Mesodermal cell (in vitro differentiated cells): ENCODE measurements at regions not wholly inside any gene's neighbourhood (a gene's known extent, or its start where the extent isn't known, plus 50 kb on each side); places are given as distances from the start of the nearest gene placed in this dataset.
"Not testable (repeated sequence)": the region's sequence is repeated elsewhere in the genome, so short reads cannot be mapped to it uniquely, and the experiment has no call there.

Source experiments
- H3K27ac ChIP-seq: 2 replicates; pipeline ENCODE4 v1.7.0; 2013; ENCODE audit warnings: mild to moderate bottlenecking, low read depth, low read length, moderate library complexity; ENCODE audit not compliant: severe bottlenecking
- H3K36me3 ChIP-seq: 2 replicates; pipeline ENCODE4 v1.7.1; 2013; ENCODE audit warnings: mild to moderate bottlenecking, low read length, moderate library complexity; ENCODE audit not compliant: control insufficient read depth, insufficient read depth
- H3K4me1 ChIP-seq: one replicate; pipeline ENCODE4 v1.7.1; 2013; ENCODE audit warnings: mild to moderate bottlenecking, low read length; ENCODE audit not compliant: insufficient read depth, control insufficient read depth, poor library complexity, severe bottlenecking
- H3K4me3 ChIP-seq: 2 replicates; pipeline ENCODE4 v1.7.0; 2013; ENCODE audit warnings: low read length, control low read depth, mild to moderate bottlenecking; ENCODE audit not compliant: insufficient read depth, poor library complexity, severe bottlenecking; ENCODE audit errors: extremely low read depth
- H3K9me3 ChIP-seq: 2 replicates; pipeline ENCODE4 v1.7.1; 2013; ENCODE audit warnings: mild to moderate bottlenecking, low read length, moderate library complexity; ENCODE audit not compliant: control insufficient read depth
- WGBS, 2 experiments: methylation state at CpG; one replicate each; pipeline ENCODE4 v1.1.5; 2013; ENCODE audit warnings: missing lambda C conversion rate in 2 of 2; ENCODE audit not compliant: insufficient coverage in 2 of 2; 5-methylcytosine and 5-hydroxymethylcytosine counted together

DNA sequence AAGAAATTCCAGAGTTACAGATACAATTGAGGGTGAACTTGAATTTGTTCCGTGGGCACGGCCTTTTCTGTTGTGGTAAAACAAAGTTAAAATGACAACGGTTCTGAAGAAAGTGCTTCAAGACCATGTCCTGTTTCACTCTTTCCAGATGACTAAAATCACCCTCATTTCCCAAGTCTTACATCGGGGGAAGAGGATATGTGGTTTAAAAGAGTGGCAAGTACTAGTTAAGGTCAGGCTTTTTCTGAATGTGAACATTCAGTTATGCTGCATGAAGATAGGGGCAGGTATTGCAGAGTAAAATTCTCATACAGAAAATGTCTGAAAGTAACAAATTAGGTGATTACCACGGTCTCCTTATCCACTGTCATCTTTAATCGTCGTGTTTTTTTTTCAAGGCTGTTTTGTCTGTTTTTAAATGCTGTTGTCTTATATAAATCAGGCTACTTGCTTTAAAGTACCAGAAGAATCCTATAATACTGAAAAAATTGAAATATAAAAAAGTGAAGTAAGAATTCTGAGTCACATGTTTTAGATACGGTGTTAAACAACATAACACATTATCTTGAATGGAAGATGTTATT is 236.6 kb upstream of the PLGLB2 start:
- H3K9me3 ChIP-seq, H3K36me3 ChIP-seq, H3K4me3 ChIP-seq, H3K27ac ChIP-seq, H3K4me1 ChIP-seq: not testable (repeated sequence)
- WGBS, 2 experiments: no CpG with 5 or more reads among the region's 8 CpGs

DNA sequence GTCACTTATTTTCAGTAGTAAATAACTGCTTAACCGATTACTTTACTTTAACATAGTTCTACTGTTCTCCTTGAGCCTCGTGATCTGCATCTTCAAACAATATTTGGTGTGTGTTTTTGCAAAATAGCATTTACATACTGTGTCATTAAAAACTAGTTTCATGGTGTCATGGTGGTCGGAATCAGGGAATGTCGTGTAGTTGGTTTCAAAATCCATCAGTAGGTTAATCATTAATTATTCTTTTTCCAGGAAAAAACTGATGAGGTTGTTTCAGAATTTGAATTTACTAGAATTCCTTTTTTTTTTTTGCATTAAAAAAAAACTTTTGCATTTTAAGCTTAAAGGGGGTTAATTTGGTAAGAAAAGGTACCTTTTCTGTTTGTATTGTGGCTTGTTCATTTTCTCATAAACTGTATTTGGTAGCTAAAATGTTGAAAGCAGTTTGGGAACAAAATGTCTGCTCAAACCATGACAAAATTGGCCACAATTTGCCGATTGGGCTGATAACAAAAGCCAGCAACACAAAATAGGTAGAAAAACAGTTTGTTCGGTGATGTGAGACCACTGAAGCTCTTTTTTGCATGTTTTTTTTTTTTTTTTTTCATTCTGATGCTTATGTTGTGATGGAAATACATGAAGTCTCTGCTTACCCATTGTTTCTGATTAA is 234.9 kb upstream of the PLGLB2 start:
- H3K4me3 ChIP-seq, H3K4me1 ChIP-seq, H3K27ac ChIP-seq, H3K9me3 ChIP-seq, H3K36me3 ChIP-seq: not testable (repeated sequence)
- no CpG with 5 or more reads among the region's 6 CpGs for WGBS, 2 experiments

DNA sequence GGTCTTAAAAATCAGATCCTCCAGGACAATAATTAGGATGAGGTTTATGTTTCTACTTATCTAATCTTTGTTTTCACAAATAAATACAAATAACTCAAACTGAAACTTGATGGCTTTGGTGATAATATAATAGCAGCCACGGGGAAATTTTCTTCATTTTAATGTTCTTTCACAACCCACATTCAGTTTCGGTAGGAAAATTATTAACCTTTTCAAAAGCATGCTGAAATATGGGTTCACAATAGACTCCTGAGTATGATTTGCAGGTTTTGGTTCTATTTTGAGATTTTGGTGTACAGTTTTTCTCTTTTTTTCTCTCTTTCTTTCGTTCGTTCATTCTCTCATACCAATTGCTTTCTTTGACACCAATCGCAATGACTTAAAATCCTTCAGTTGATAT is 233.9 kb upstream of the PLGLB2 start:
- no CpG with 5 or more reads among the region's 5 CpGs for WGBS, 2 experiments
- not testable (repeated sequence) for H3K4me3 ChIP-seq

DNA sequence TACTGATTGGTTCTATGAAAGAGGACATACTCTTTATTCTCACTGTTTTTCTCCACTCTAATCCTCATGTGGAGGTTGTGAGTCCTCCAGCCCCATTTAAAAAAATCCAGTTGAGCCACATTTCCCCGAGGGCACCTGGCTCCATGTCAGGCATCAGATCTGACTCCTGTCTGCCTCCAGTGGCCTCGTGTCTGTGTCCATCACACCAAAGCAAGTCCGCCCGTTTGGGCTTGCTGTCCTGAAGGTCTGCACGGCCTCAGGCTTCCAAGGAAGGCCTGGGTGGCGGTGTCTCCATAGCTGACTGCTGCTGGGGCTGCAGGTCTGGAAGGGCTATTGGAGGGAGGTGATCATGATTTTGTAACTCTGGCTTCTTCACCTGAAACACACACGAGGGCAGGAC is 233.4 kb upstream of the PLGLB2 start:
- H3K27ac ChIP-seq, H3K36me3 ChIP-seq, H3K4me1 ChIP-seq, H3K9me3 ChIP-seq, H3K4me3 ChIP-seq: not testable (repeated sequence)
- WGBS, 2 experiments: no CpG with 5 or more reads among the region's 7 CpGs

More for the DNA sequence above, 233.9 kb upstream of the PLGLB2 start:
- not testable (repeated sequence) for H3K36me3 ChIP-seq, H3K27ac ChIP-seq, H3K4me1 ChIP-seq, H3K9me3 ChIP-seq

DNA sequence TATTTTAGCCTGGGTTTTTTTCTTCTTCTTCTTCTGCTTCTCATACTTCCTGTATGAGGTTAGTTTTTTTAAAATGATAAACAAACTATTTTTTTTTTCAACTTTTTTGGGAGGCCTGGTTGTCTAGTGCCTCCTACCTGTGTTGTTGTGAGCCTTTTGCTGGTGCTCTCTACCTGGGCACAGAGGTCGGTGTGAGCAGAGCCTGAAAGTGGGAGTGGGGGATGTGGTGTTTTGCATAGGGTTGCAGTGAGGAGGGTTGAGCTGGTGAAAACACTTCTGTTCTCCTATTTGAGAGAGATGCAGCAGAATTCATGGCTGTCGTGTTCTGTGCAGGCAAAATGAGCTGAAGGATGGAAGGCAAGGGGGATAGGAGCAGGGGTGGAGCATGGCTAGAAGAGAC is 232.7 kb upstream of the PLGLB2 start:
- H3K9me3 ChIP-seq: not testable (repeated sequence)
- no CpG with 5 or more reads among the region's 2 CpGs for WGBS, 2 experiments

DNA sequence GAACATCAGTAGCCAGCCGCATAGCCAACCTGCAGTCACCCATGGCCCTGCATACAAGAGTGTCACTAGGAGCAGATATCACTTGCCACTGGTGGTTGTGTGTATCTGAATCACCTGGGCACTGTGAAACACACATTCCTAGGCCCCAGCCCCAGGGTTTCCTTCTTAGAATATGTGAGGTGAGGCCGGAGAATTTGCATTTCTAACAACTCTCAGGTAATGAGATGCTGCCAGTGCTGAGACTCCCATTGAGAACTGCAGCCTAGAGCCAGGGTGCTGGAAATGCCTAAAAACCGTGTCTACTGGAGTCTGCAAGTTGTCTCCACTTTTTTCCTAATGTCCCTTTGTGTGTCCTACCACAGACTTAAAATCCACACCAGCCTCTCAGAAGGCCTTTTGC is 232.0 kb upstream of the PLGLB2 start:
- no CpG with 5 or more reads among the region's 3 CpGs for WGBS, 2 experiments
- H3K36me3 ChIP-seq, H3K27ac ChIP-seq: not testable (repeated sequence)

More for the DNA sequence above, 232.7 kb upstream of the PLGLB2 start:
- H3K4me1 ChIP-seq, H3K36me3 ChIP-seq, H3K4me3 ChIP-seq, H3K27ac ChIP-seq: not testable (repeated sequence)

DNA sequence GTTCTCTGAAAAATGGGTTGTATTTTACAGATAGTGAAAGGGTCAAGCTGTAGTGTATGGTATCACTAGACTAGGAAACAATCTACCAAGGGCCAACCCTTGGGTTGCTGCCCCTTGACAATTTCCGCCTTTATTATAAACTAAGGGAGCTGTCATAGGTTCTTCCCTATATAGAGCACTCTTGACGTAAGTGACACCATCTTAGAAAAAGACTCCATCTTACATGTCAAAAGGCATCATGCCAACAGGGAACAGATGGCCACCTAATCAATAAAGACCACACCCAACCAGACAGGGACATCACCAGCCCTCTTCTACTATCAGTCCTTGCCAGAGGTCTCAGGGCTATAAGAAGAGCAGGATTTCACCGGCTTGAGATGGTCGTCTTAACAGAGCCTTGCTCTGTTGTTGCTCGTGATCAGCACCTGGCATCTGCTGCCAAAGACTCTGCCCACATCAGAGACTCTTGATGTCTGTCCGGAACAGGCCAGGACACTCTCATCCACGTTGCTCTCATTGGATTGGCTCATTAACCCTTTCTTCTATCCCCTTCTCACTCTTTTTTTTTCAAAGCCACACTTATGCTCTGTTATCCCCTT is 231.4 kb upstream of the PLGLB2 start:
- not testable (repeated sequence) for H3K27ac ChIP-seq, H3K9me3 ChIP-seq, H3K4me3 ChIP-seq, H3K36me3 ChIP-seq, H3K4me1 ChIP-seq
- 59 to 87% methylated on average over 3 of the region's 7 CpGs for WGBS, 2 experiments

More for the DNA sequence above, 232.0 kb upstream of the PLGLB2 start:
- not testable (repeated sequence) for H3K4me3 ChIP-seq, H3K4me1 ChIP-seq, H3K9me3 ChIP-seq

DNA sequence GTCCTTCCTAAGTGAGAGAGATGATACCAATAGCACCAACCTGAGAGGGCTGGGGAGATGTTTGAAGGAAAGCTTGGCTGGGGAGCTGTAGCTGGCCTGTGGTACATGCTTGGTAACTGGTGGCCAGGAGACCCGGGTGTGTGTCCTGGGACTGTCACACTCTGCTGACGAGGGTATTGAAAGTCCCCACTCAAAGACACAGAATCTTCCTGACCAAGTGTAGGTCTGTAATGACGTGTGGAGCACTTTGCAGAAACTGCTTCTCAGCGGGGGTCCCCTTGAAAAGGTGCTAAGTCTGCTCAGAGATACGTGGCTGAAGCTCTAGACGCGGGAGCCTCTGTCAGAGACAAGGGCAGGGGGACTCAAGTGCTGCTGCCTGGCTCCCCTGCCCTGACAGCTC is 230.4 kb upstream of the PLGLB2 start:
- H3K27ac ChIP-seq, H3K36me3 ChIP-seq, H3K4me1 ChIP-seq, H3K4me3 ChIP-seq, H3K9me3 ChIP-seq: not testable (repeated sequence)
- 100% methylated on average over 1 of the region's 7 CpGs; no CpG with 5 or more reads in 1 of the 2 experiments for WGBS, 2 experiments

DNA sequence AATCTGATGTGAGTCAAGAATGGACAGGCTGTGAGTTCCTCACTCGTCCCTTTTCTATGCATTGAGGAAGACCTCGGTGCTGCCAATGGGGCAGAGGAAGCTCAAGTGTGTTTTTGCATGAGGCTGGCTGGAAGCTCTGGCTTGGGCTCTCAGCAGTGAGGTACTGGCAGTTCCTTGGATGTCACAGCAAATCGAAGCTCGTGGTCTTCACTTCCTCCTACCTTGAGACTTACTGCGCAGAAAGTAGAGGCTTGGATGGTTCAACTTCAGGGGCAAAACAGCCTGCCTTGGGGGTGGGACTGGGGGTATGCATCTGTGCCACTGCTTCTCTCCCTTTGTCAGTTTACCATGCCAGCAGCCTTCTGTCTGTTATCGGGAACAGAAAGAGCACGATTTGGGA is 229.8 kb upstream of the PLGLB2 start:
- not testable (repeated sequence) for H3K9me3 ChIP-seq, H3K4me3 ChIP-seq, H3K36me3 ChIP-seq, H3K27ac ChIP-seq, H3K4me1 ChIP-seq
- WGBS, 2 experiments: 100% methylated on average over 5 of the region's 7 CpGs; no CpG with 5 or more reads in 1 of the 2 experiments

DNA sequence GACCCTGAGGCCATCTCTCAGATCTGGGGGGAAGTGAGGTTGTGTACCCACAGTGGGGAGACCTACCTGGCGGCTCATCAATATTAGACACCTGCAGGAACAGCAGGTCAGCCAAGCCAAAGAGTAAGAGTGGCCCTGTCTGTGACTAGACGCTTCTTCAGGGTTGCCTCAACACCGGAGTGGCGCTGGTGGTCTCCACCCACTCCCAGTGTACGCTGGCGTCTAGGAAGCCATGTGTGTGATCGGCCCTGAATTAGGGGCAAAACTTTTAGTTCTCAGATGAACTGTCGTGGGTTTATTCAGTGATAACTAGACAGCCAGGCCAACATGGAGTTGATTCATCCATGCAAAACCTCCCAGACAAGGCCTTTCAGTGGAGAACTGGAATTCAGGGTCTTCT is 229.3 kb upstream of the PLGLB2 start:
- not testable (repeated sequence) for H3K9me3 ChIP-seq

More for the DNA sequence above, 229.3 kb upstream of the PLGLB2 start:
- H3K36me3 ChIP-seq, H3K4me3 ChIP-seq, H3K27ac ChIP-seq, H3K4me1 ChIP-seq: not testable (repeated sequence)
- no CpG with 5 or more reads among the region's 8 CpGs for WGBS, 2 experiments
